Keratinocyte (primary cell): ENCODE measurements at regions not wholly inside any gene's neighbourhood (a gene's known extent, or its start where the extent isn't known, plus 50 kb on each side); places are given as distances from the start of the nearest gene placed in this dataset.

ENCODE experiments used
- EZH2 ChIP-seq: IDR thresholded peaks from one replicate; pipeline ENCODE4 v1.6.1; 2012; ENCODE audit warnings: inconsistent platforms, mild to moderate bottlenecking, low read length, moderate library complexity
- TF ChIP-seq, protein P1 (sequence below), 3 experiments: IDR thresholded peaks in 1 of 3; conservative IDR thresholded peaks in 1 of 3; optimal IDR thresholded peaks in 1 of 3; 2 replicates in 2 of 3; 3 replicates in 1 of 3; pipeline versions ENCODE3 to v1.5.1; 2011; ENCODE audit warnings: low read length in 3 of 3, mild to moderate bottlenecking in 3 of 3, moderate library complexity in 2 of 3, control low read depth in 1 of 3, inconsistent platforms in 1 of 3; ENCODE audit not compliant: insufficient read depth in 2 of 3; ENCODE audit errors: extremely low read depth in 1 of 3

DNA sequence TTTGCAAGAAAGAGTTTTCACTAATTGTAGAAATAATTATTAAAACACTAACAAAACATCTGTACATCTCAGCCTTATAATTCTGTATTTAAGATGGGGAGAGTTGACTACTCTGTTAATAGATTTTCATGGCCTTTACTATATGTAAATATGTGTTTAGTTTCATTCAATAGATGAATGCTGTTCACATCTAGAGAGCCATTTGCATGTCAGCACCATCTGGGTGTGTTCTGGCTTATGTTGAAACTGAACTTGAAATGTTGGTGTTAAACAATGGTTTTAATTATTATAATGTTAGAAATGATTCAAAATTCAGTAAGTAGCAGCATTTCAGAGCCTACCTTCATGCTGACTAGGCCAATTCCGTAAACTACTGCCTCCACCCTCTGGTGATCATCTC lies 102.5 kb upstream of the ADAD1 start:
- no peak for TF ChIP-seq EZH2
- TF ChIP-seq, protein P1, sequence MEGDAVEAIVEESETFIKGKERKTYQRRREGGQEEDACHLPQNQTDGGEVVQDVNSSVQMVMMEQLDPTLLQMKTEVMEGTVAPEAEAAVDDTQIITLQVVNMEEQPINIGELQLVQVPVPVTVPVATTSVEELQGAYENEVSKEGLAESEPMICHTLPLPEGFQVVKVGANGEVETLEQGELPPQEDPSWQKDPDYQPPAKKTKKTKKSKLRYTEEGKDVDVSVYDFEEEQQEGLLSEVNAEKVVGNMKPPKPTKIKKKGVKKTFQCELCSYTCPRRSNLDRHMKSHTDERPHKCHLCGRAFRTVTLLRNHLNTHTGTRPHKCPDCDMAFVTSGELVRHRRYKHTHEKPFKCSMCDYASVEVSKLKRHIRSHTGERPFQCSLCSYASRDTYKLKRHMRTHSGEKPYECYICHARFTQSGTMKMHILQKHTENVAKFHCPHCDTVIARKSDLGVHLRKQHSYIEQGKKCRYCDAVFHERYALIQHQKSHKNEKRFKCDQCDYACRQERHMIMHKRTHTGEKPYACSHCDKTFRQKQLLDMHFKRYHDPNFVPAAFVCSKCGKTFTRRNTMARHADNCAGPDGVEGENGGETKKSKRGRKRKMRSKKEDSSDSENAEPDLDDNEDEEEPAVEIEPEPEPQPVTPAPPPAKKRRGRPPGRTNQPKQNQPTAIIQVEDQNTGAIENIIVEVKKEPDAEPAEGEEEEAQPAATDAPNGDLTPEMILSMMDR (optimal IDR thresholded peaks at IDR 0.05 in 1 of 3, IDR thresholded peaks at IDR 0.05 in 1 of 3, conservative IDR thresholded peaks at IDR 0.05 in 1 of 3; ENCODE audit: extremely low read depth in 1 of 3, insufficient read depth in 2 of 3, low read length in 3 of 3) = no peak
